RPMI8226 (cell line): ENCODE measurements at regions not wholly inside any gene's neighbourhood (a gene's known extent, or its start where the extent isn't known, plus 50 kb on each side); places are given as distances from the start of the nearest gene placed in this dataset.
"Not testable (repeated sequence)": the region's sequence is repeated elsewhere in the genome, so short reads cannot be mapped to it uniquely, and the experiment has no call there.

ENCODE experiments used
- DNase-seq: peaks from one replicate; pipeline ENCODE4 v3.0.0-alpha.2; 2015

DNA sequence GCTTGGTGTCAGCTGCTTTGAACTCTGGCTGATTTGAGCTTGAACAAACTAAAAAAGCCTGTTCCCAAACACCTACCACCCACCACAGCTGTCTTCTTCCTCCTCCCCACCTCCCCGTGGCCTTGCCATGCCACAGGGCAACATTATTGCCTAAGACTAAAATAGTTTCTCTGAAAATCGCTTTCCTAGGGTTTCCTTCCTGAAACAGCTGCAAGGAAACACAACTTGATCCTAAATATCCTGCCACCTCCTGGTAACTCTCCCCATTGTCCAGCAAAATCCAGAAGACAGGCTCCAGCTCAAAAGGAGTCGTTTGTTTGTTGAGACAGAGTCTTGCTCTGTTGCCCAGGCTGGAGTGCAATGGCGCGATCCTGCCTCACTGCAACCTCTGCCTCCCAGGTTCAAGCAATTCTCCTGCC is 193.9 kb upstream of the TPM1 start:
- DNase-seq, result no peak

DNA sequence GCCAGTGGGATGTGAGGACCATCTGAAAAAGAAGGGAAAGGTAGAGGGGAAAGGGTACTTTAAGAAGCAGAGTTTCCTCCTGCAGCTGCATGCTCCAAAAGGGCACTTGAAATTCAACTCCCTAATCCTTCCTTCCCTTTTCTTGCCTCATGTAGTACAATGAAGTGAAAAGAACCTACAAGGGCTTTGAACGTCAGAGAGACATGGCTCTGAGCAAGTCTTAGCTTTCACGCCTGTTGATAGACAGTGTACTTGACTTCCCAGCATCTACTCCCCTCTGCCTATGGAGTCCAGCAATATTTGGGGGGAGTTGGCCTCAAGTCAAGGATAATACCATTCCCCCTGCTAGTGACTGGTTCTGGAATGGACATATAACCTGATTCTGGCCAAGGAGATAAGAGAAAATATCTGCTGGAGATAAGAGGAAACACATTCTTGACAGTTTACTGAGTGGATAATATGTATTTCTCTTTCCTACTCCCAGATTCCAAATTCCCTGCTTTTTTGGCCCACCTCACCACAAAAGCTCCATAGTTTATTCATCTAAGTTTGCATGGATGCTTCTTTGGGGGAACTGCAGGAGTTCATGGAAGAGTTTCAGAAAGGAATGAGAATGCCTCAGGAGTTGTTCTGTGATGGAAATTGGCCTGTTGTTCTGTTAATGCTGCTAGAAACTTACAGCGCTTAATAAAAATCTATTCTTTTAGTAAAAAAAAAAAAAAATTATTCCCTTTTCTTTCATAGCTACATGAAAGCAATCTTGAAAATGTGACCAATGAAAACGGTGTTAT is 193.0 kb upstream of the TPM1 start:
- no peak for DNase-seq

DNA sequence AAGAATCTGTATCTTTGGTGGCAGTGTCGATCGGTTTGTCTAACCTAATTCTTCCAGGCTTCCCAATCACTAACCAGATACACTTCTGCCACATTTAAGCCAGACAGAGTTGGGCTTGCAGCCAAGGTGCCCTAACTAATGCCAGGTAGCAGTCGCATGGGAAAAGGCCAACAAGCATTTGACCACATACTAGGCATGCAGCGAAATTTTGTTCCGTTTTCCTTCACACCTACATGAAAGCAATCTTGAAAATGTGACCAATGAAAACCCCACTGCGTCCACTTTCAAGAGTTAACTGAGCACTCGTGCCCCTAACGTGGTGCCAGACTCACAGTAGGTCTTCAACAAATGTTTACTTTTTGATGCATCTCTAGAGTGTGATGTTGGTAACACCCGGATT is 192.2 kb upstream of the TPM1 start:
- peak; percentile 24 for DNase-seq

DNA sequence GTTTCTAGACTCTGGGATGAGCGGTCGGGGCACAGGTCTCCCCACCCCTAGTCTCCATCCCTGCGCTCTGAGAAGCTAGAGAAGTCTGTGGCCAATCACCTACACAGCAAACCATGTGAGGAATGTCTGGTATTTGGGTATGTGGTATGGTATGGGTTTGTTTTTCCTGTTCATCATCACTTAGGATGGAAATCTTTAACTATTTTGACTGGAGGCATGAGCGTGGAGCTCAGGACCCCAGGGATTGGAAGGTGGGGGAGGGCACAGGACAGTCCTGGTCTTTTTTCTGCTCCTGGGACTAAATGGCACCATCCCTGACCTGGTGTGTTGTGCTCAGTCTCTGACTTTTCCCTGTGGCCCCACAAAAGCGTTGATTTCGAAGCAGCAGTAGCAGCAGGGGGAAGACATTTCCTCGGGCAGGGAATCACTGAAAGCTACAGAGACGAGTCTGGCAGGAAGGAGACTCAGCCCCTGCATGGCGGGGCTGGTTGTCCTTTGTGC is 191.7 kb upstream of the TPM1 start:
- DNase-seq, result no peak

DNA sequence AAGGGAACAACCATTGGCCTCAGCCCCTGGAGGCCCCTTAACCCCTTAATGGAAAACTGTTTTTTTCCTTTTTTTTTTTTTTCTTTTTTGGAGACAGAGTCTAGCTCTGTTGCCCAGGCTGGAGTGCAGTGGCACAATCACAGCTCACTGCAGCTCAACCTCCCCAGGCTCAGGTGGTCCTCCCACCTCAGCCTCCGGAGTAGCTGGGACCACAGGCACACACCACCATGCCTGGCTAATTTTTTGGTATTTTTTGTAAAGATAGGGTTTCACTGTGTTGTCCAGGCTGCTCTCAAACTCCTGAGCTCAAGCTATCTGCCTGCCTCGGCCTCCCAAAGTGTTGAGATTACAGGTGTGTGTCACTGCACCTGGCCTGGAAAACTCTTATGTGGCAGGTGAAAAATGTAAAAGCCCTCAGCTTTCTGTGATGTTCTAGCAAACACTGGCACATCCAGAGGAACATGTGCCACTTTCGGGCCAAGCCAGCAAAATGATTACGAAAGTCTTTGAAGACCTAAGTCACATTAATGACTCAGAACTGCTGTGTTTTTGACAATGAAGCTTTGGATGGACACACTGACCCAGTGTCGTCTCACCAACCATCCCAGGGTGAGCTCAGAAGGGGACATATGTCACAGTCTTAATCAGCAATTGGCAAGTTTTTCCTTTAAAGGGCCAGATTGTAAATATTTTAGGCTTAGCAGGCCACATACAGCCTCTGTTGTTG is 189.3 kb upstream of the TPM1 start:
- DNase-seq, result peak; percentile 91

DNA sequence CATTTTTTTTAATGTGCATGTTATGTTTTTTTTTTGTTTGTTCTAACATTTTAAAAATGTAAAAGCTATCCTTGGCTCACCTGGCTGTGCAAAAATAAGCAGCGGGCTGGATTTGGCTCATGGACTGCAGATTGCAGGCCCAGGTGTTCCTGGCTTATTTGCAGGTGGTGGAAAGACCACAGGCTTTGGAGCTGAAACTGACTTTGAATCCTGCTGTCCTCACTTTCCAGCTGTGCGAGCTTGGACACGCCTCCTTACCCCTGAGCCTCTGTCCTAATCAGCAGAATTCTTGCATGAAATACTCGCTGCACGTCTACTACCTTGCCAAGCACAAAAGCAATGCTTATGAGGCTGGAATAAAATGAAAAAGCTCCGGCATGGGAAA is 188.7 kb upstream of the TPM1 start:
- DNase-seq, result peak; percentile 96

DNA sequence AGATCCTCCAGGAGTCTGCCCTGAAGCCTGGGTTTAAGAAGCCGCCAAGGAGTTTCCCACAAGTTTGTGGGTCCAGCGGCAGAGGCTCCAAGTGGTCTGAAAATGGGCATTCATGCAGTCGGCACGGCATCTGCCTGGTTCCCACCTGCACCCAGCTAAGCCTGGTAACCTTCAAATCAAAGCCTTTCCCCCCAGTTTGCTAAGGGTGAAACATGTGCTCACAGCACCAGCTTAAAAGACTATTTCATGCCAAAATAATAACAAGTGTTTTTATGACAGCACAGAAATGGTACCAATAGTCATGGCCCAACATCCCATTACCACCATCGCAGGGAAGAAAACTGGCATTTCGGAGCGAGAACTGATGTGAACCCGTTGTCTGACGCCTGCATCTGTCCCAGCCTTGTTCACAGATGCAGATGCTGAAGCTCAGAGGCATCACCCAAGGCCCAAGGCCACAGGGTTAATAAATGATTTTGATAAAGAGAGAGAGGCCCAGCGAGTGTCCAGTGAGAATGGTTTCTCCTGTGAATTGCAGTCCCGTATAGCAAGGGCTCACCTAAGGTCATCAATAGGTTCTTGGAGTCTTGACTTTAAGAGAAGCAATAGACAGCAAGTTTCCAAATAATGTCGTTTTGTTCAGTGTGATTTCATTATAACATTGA is 188.0 kb upstream of the TPM1 start:
- no peak for DNase-seq

DNA sequence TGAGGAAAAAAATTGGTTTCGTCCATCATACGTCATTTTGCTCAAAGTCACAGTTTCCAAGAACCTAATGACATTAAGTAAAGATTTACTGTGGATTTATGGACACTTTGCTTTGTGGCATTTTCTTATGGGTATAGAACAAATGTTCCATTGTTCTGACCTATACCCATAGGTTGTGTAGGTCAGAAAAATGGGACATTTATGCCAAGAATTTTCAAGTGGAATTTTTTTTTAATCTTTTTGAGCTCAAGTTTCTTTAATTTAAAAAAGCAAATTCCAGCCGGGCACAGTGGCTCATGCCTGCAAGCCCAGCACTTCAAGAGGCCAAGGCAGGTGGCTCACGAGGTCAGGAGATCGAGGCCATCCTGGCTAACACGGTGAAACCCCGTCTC is 187.5 kb upstream of the TPM1 start:
- DNase-seq, result no peak

DNA sequence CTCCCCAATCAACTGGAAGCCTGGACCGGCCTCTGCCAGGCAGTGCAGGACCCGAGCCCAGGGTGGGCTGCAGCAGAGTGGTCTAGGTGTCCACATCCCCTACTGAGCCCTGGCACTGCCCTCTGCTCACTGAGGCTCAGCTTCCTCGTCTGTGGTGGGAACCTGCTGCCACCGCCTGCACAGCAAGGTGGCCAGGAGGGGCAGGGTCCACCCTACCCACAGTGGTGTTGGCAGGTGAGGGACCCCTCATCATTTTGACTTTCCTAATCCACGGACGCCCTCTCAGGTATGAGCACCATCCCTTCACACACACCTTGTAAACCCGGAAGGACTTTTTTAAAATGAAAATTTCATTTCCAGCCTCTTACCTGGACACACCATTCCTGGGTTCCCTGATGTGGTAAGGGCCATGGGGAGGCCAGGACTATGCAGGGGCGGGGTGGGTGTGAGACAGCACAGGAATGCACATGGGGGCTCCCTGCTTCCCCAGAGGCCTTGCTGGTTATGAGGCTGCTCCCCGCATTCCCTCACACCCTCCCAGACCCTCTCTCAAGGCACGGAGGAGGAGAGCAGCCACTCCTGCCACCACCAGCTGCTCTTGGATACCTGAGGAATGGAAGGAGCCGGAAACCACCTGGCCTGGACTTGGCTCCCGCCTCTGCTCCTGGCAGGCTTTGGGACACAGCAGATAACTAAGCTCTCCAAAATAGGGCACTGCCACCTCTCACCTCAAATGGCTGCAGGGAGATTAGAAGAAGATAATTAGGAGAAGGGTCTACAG is 185.9 kb upstream of the TPM1 start:
- DNase-seq, result no peak

DNA sequence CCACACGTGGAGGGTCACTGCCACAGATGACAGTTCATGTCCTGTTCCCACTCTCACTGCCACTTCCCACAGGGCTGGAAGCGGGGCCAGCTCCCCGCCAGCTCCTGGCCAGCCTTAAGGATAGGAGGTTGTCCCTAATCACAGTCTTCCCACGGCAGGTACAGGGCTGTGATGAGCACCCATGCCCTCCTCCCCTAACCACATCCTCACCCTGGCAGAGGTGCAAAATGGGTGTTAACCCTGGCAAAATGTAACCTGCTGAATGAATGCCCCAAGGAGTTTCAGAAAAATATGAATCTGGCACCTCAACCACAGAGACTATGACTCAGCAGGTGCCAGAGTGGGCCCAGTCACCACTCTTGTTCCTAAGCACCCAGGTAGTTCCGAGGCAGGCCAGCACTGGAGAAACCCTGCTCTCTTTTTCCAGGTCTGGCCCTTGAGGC is 185.1 kb upstream of the TPM1 start:
- DNase-seq, result peak; percentile 93

DNA sequence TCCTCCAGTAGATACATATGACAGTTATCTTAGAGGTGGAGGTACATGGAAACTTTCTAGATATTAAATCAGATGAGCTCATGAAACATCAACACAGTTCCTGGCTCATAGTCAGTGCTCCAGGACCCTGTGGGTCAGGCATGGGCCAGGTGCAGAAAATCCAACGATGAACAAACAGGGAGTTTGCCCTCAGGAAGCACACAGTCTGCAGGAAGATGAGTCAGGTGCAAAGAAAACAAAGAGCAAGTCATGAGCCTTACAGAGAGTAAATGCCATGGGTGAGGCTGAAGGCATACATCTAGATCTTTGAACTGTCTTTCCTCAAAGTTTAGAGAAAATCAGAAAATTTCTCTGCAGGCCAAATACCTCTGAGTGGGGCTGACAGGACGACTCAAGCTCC is 184.2 kb upstream of the TPM1 start:
- no peak for DNase-seq

DNA sequence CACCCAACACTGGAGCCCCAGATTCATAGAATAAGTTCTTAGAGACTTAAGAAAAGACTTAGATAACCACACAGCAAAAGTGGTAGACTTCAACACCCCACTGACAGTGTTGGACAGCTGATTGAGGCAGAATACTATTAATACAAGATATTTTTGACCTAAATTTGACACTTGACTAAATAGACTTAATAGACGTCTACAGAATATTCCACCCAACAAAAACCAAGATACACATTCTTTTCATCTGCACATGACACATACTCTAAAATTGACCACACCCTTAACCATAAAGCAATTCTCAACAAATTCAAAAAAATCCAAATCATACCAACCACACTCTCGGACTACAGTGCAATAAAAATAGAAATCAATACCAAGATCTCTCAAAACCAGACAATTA is 179.8 kb upstream of the TPM1 start:
- DNase-seq, result no peak

DNA sequence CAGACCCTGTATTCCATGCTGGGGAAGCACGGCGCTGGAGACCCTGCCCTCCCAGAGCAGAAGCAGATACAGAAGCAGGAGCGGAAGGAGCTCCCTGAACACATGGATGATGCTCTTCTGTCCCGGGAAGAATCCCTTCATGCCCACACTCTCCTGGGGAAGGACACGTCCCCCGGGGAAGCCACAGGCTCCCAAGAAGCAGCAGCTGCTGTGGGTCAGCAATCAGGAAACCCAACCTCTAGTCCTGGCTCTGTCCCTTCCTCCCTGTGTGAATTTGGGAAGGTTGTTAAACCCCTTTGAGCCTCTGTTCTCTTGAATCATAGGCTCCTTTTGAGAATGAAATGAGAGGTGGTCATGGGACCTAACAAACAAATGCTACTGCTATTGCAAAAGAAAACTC is 176.2 kb upstream of the TPM1 start:
- DNase-seq, result no peak

DNA sequence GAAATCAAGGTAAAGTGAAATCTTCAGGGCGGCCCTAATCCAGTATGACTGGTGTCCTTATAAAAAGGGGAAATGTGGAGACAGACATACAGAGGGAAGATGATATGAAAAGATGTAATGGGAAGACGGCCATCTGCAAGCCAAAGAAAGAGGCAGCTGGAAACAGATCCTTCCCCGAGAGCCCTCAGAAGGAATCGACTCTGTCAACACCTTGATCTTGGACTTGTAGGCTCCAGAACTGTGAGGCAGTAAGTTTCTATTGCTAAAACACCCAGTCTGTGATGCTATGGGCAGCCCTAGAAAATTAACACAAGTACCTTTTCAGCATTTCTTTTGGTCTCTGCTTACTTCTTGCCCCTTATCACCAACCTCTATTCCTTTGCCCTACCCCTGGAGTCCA is 174.7 kb upstream of the TPM1 start:
- DNase-seq, result no peak

DNA sequence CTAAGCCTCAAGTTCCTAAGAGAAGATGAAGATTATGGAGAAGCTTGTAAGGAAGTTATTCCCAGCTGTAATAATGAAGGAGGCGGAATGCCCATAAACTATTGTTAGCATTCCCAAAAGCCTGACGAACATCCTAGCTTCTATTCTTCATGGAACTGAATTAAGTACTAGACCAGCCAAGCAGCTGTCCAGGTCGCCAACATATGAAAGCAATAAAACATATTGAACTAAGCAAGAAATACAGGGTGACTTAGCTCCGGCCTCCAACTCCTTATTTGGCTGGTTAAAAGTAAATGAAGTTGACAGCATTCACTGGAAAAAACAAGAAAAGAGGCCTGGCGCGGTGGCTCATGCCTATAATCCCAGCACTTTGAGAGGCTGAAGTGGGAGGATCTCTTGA is 174.0 kb upstream of the TPM1 start:
- no peak for DNase-seq

DNA sequence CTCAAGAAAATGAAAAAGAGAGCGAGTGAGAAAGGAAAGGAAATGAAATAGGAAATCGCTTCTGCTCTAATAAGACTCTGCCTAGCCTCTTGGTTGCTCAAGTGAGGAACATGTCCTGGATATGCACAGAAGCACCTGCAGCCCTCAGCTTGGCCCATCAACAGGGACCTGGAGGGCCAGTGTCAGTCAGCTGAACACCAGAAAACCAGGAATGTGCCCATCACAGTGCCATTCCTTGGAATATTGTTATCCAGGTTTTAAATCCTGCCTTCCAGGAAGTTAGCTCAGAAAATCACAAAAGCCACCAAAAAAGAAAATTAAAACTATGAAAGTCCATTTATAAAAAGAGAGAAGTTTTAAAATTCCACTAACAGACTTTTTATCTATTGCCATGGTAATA is 173.4 kb upstream of the TPM1 start:
- DNase-seq, result no peak

DNA sequence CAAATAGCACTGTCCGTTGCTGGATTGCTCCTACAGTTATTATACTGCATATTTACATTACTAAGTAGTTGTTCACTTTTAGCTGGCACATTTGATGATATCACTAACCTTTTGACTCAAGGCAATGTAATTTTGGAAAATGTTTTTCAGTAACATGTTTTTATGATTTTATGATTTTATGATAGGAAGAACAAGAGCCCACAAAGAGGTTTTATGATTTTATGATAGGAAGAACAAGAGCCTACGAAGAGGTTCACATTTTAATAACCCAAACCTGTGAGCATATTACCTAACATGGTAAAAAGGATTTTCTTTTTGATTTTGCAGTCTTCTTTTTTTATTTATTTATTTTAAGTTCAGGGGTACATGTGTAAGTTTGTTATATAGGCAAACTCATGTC is 172.3 kb upstream of the TPM1 start:
- no peak for DNase-seq

DNA sequence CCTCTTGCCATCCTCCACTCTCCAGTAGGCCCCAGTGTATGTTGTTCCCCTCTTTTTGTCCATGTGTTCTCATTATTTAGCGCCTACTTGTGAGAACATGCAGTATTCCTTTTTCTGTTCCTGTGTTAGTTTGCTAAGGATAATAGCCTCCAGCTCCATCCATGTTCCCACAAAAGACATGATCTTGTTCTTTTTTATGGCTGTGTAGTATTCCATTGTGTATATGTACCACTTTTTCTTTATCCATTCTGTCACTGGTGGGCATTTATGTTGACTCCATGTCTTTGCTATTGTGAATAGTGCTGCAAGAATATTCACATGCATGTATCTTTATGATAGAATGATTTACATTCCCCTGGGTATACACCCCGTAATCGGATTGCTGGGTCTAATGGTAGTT is 171.8 kb upstream of the TPM1 start:
- DNase-seq, result not testable (repeated sequence)

DNA sequence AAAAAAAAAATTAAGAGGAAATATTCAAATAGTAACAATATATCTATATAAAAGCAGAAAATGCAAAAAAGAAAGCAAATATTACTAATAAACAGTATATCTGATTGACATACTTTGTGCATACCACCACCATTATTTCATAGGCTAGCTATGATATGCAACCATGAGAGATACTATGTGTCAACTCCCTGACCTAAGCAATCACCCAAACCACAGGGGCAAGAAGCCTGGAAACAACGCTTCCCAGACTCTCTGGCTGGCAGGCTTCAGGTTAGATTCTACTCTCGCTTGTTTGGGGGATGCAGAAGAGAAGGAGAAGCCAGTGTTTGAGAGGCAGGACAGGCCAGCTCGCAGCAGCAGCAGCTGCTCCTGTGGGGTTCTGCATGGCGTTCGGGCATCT is 169.3 kb upstream of the TPM1 start:
- DNase-seq, result no peak

DNA sequence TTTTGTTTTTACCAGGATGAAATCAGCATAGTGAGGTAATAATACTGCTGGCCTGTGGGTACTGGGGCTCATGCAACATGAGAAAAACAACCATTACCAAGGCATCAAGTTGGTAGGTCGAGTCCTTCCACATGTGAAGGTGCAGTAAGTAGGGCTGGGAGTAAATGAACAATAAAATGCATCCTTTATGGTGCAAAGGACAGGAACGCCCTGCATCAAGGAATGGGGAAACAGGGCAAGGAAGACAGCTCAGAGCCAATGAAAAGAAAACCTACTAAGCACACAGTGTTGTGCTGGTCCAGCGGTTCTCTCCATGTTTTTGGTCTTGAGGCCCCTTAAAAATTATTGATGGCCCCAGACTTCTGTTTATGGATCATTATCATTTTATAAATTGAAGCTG is 168.5 kb upstream of the TPM1 start:
- no peak for DNase-seq

DNA sequence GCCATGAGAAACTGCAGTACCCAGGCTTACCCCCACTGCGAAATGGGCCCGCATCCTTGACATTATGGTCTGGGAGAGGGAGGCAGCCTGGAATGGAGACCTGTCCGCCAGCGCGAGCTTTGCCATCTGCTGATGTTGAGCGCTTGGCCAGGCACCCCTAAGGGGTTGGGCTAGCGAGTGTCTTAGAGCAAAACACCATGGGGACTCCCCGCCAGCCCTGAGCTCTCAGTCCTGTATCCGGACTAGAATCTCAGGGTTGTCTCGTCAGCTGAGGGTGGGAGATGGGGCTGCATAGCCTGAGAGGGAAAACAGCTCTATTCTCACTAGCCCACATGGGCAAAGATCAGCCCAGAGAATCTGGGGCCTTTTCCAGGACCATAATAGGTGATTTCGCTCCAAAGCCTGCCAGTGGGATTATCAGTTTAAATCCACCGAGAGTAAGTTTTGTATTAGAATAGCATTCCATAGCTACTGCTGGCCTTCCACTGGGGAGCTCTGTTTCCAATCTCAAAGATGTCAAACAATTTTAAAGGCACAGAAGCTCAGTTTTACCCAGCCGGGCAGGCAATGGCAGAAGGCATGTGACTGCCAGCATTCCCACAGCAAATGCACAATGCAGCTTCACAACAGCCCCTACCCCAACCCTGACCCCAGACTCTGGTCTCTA is 167.5 kb upstream of the TPM1 start:
- no peak for DNase-seq

DNA sequence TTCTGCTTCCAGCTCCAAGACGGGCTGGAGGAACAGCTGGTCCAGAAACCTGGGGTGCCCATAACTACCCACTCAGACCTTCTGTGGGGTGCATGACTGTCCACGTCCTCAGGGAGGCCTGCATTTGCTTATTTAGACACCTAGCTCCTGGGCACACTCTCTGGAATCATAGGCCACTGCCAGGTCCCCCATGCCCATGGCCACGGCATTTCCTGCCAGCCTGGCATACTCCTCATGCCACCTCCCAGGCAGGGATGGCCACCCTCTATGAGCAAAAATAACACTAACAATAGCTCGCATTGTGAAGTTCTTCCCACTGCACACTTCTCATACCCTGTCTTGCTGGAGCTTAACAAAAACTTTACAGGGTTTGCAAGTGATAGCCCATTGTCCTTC is 166.9 kb upstream of the TPM1 start:
- DNase-seq, result no peak
